ENCODE measurements at regions not wholly inside any gene's neighbourhood (a gene's known extent, or its start where the extent isn't known, plus 50 kb on each side); places are given as distances from the start of the nearest gene placed in this dataset.

GRCh38 chr2:196249860-196250259 lies 78.5 kb upstream of the STK17B start:
- no peak overlapping the region for H3K27ac ChIP-seq (ENCODE audit: low read length)
- H3K4me3 ChIP-seq (ENCODE audit: low read depth in 1 of 2, low read length in 2 of 2) = no peak overlapping the region
- no peaks in the 10 kb centered on the region for H3K9me3 ChIP-seq (ENCODE audit: control insufficient read depth in 1 of 2, low read length in 2 of 2)
- H3K36me3 ChIP-seq (ENCODE audit: control insufficient read depth in 1 of 2, insufficient read depth in 2 of 2, low read length in 2 of 2) = no peaks in the 10 kb centered on the region
- H3K27me3 ChIP-seq (ENCODE audit: low read depth, low read length) = no peaks in the 10 kb centered on the region
- peaks cover 0 to 4% of the 10 kb centered on the region in 2 donors for H3K4me1 ChIP-seq (ENCODE audit: control insufficient read depth in 1 of 2, insufficient read depth in 2 of 2, low read length in 2 of 2)

- Histone ChIP-seq H3K27ac (ENCODE audit: low read length) (no peak overlapping the region), H3K36me3 (ENCODE audit: control insufficient read depth in 1 of 2, insufficient read depth in 2 of 2, low read length in 2 of 2) (no peaks in the 10 kb centered on the region), H3K4me1 (ENCODE audit: control insufficient read depth in 1 of 2, insufficient read depth in 2 of 2, low read length in 2 of 2) (peaks cover 0 to 4% of the 10 kb centered on the region in 2 donors), H3K27me3 (ENCODE audit: low read depth, low read length) (no peaks in the 10 kb centered on the region), H3K4me3 (ENCODE audit: low read depth in 1 of 2, low read length in 2 of 2) (no peak overlapping the region), H3K9me3 (ENCODE audit: control insufficient read depth in 1 of 2, low read length in 2 of 2) (no peaks in the 10 kb centered on the region)
Measured at GRCh38 chr2:196251132-196251531, 79.8 kb upstream of the STK17B start.

GRCh38 chr2:196252408-196253115 lies 81.2 kb upstream of the STK17B start:
- Histone ChIP-seq H3K27ac (ENCODE audit: low read length) (no peak overlapping the region), H3K27me3 (ENCODE audit: low read depth, low read length) (no peaks in the 10 kb centered on the region), H3K4me1 (ENCODE audit: control insufficient read depth in 1 of 2, insufficient read depth in 2 of 2, low read length in 2 of 2) (peaks cover 0 to 2% of the 10 kb centered on the region in 2 donors), H3K4me3 (ENCODE audit: low read depth in 1 of 2, low read length in 2 of 2) (no peak overlapping the region), H3K36me3 (ENCODE audit: control insufficient read depth in 1 of 2, insufficient read depth in 2 of 2, low read length in 2 of 2) (no peaks in the 10 kb centered on the region), H3K9me3 (ENCODE audit: control insufficient read depth in 1 of 2, low read length in 2 of 2) (no peaks in the 10 kb centered on the region)

- no peaks in the 10 kb centered on the region for H3K4me1 ChIP-seq (ENCODE audit: control insufficient read depth in 1 of 2, insufficient read depth in 2 of 2, low read length in 2 of 2)
- no peak overlapping the region for H3K4me3 ChIP-seq (ENCODE audit: low read depth in 1 of 2, low read length in 2 of 2)
- no peaks in the 10 kb centered on the region for H3K27me3 ChIP-seq (ENCODE audit: low read depth, low read length)
- no peak overlapping the region for H3K27ac ChIP-seq (ENCODE audit: low read length)
- H3K9me3 ChIP-seq (ENCODE audit: control insufficient read depth in 1 of 2, low read length in 2 of 2) = no peaks in the 10 kb centered on the region
- H3K36me3 ChIP-seq (ENCODE audit: control insufficient read depth in 1 of 2, insufficient read depth in 2 of 2, low read length in 2 of 2) = no peaks in the 10 kb centered on the region
Measured at GRCh38 chr2:196253116-196253480, 81.7 kb upstream of the STK17B start.

- H3K4me1 ChIP-seq (ENCODE audit: control insufficient read depth in 1 of 2, insufficient read depth in 2 of 2, low read length in 2 of 2) = no peaks in the 10 kb centered on the region
- no peak overlapping the region for H3K4me3 ChIP-seq (ENCODE audit: low read depth in 1 of 2, low read length in 2 of 2)
- H3K27me3 ChIP-seq (ENCODE audit: low read depth, low read length) = no peaks in the 10 kb centered on the region
- H3K36me3 ChIP-seq (ENCODE audit: control insufficient read depth in 1 of 2, insufficient read depth in 2 of 2, low read length in 2 of 2) = no peaks in the 10 kb centered on the region
- H3K27ac ChIP-seq (ENCODE audit: low read length) = no peak overlapping the region
- H3K9me3 ChIP-seq (ENCODE audit: control insufficient read depth in 1 of 2, low read length in 2 of 2) = no peaks in the 10 kb centered on the region
Measured at GRCh38 chr2:196256585-196256984, 85.2 kb upstream of the STK17B start.

GRCh38 chr2:196257086-196257485 lies 85.7 kb upstream of the STK17B start:
- no peaks in the 10 kb centered on the region for H3K36me3 ChIP-seq (ENCODE audit: control insufficient read depth in 1 of 2, insufficient read depth in 2 of 2, low read length in 2 of 2)
- H3K4me1 ChIP-seq (ENCODE audit: control insufficient read depth in 1 of 2, insufficient read depth in 2 of 2, low read length in 2 of 2) = no peaks in the 10 kb centered on the region

GRCh38 chr2:196258407-196258806 lies 87.0 kb upstream of the STK17B start:
- H3K4me1 ChIP-seq (ENCODE audit: control insufficient read depth in 1 of 2, insufficient read depth in 2 of 2, low read length in 2 of 2) = no peaks in the 10 kb centered on the region
- no peak overlapping the region for H3K4me3 ChIP-seq (ENCODE audit: low read depth in 1 of 2, low read length in 2 of 2)
- H3K27ac ChIP-seq (ENCODE audit: low read length) = no peak overlapping the region
- H3K9me3 ChIP-seq (ENCODE audit: control insufficient read depth in 1 of 2, low read length in 2 of 2) = no peaks in the 10 kb centered on the region
- no peaks in the 10 kb centered on the region for H3K27me3 ChIP-seq (ENCODE audit: low read depth, low read length)
- H3K36me3 ChIP-seq (ENCODE audit: control insufficient read depth in 1 of 2, insufficient read depth in 2 of 2, low read length in 2 of 2) = peaks cover 0 to 3% of the 10 kb centered on the region in 2 donors

More at GRCh38 chr2:196257086-196257485, 85.7 kb upstream of the STK17B start:
- Histone ChIP-seq H3K4me3 (ENCODE audit: low read depth in 1 of 2, low read length in 2 of 2) (no peak overlapping the region), H3K9me3 (ENCODE audit: control insufficient read depth in 1 of 2, low read length in 2 of 2) (no peaks in the 10 kb centered on the region), H3K27me3 (ENCODE audit: low read depth, low read length) (no peaks in the 10 kb centered on the region), H3K27ac (ENCODE audit: low read length) (no peak overlapping the region)

GRCh38 chr2:196259507-196260481 lies 88.4 kb upstream of the STK17B start:
- Histone ChIP-seq H3K36me3 (ENCODE audit: control insufficient read depth in 1 of 2, insufficient read depth in 2 of 2, low read length in 2 of 2) (peaks cover 0 to 3% of the 10 kb centered on the region in 2 donors), H3K9me3 (ENCODE audit: control insufficient read depth in 1 of 2, low read length in 2 of 2) (no peaks in the 10 kb centered on the region), H3K27ac (ENCODE audit: low read length) (no peak overlapping the region), H3K27me3 (ENCODE audit: low read depth, low read length) (no peaks in the 10 kb centered on the region), H3K4me3 (ENCODE audit: low read depth in 1 of 2, low read length in 2 of 2) (no peak overlapping the region), H3K4me1 (ENCODE audit: control insufficient read depth in 1 of 2, insufficient read depth in 2 of 2, low read length in 2 of 2) (no peaks in the 10 kb centered on the region)

GRCh38 chr2:196260546-196260945 lies 89.2 kb upstream of the STK17B start:
- no peaks in the 10 kb centered on the region for H3K4me1 ChIP-seq (ENCODE audit: control insufficient read depth in 1 of 2, insufficient read depth in 2 of 2, low read length in 2 of 2)
- H3K4me3 ChIP-seq (ENCODE audit: low read depth in 1 of 2, low read length in 2 of 2) = no peak overlapping the region

GRCh38 chr2:196262606-196263005 lies 91.2 kb upstream of the STK17B start:
- H3K4me3 ChIP-seq (ENCODE audit: low read depth in 1 of 2, low read length in 2 of 2) = no peak overlapping the region
- H3K27ac ChIP-seq (ENCODE audit: low read length) = no peak overlapping the region
- H3K4me1 ChIP-seq (ENCODE audit: control insufficient read depth in 1 of 2, insufficient read depth in 2 of 2, low read length in 2 of 2) = peaks cover 0 to 4% of the 10 kb centered on the region in 2 donors
- no peaks in the 10 kb centered on the region for H3K27me3 ChIP-seq (ENCODE audit: low read depth, low read length)
- H3K9me3 ChIP-seq (ENCODE audit: control insufficient read depth in 1 of 2, low read length in 2 of 2) = no peaks in the 10 kb centered on the region
- H3K36me3 ChIP-seq (ENCODE audit: control insufficient read depth in 1 of 2, insufficient read depth in 2 of 2, low read length in 2 of 2) = peaks cover 0 to 3% of the 10 kb centered on the region in 2 donors

More at GRCh38 chr2:196260546-196260945, 89.2 kb upstream of the STK17B start:
- H3K27ac ChIP-seq (ENCODE audit: low read length) = no peak overlapping the region
- H3K36me3 ChIP-seq (ENCODE audit: control insufficient read depth in 1 of 2, insufficient read depth in 2 of 2, low read length in 2 of 2) = peaks cover 0 to 3% of the 10 kb centered on the region in 2 donors
- no peaks in the 10 kb centered on the region for H3K9me3 ChIP-seq (ENCODE audit: control insufficient read depth in 1 of 2, low read length in 2 of 2)
- no peaks in the 10 kb centered on the region for H3K27me3 ChIP-seq (ENCODE audit: low read depth, low read length)

- H3K27me3 ChIP-seq (ENCODE audit: low read depth, low read length) = no peaks in the 10 kb centered on the region
- H3K27ac ChIP-seq (ENCODE audit: low read length) = peak overlapping the region; percentile 17
- peaks cover 0 to 10% of the 10 kb centered on the region in 2 donors for H3K4me1 ChIP-seq (ENCODE audit: control insufficient read depth in 1 of 2, insufficient read depth in 2 of 2, low read length in 2 of 2)
- no peak overlapping the region for H3K4me3 ChIP-seq (ENCODE audit: low read depth in 1 of 2, low read length in 2 of 2)
- H3K36me3 ChIP-seq (ENCODE audit: control insufficient read depth in 1 of 2, insufficient read depth in 2 of 2, low read length in 2 of 2) = peaks cover 0 to 3% of the 10 kb centered on the region in 2 donors
- H3K9me3 ChIP-seq (ENCODE audit: control insufficient read depth in 1 of 2, low read length in 2 of 2) = no peaks in the 10 kb centered on the region
Measured at GRCh38 chr2:196263181-196263747, 91.9 kb upstream of the STK17B start.
